ENCODE measurements at regions not wholly inside any gene's neighbourhood (a gene's known extent, or its start where the extent isn't known, plus 50 kb on each side); places are given as distances from the start of the nearest gene placed in this dataset.

DNA sequence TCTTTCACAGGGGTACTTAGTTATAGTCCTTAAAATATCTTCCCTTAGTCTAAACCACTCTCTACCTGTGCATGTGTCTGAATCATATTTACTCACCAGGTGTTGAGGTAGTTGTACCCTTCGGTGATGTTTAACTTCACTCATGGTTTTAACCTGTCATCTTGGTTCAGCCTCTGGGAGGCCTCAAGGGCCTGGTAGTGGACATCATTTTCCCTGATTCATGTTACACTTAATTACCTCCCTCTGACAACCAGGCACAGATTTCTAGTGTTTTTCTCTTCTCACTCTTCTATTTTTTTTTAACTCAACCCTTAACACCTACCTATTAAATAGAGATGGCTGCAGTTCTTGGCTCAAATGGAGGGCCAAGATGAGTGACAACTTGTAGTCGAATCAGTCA, 505.4 kb downstream of the TMEM114 start:
- no peaks in the 10 kb centered on the region for H3K9me3 Mint-ChIP-seq
- H3K4me3 Mint-ChIP-seq, result no peak overlapping the region
- H3K9me3 ChIP-seq (ENCODE audit: control insufficient read depth, low read length), result no peaks in the 10 kb centered on the region
- H3K27me3 ChIP-seq (ENCODE audit: control insufficient read depth, insufficient read depth, low read length, poor library complexity, severe bottlenecking), result no peaks in the 10 kb centered on the region
- no peaks in the 10 kb centered on the region for H3K36me3 Mint-ChIP-seq (ENCODE audit: low read depth)
- no peak overlapping the region for H3K9ac ChIP-seq (ENCODE audit: extremely low read depth, low read length, poor library complexity, severe bottlenecking)
- 93 to 100% methylated on average over 1 to 2 of the region's 2 CpGs for WGBS, 2 experiments (ENCODE audit: insufficient coverage in 1 of 2, insufficient read length in 1 of 2)
- H3K4me1 Mint-ChIP-seq, result no peaks in the 10 kb centered on the region
- peaks cover 3% of the 10 kb centered on the region for H3K27me3 Mint-ChIP-seq (ENCODE audit: insufficient read depth)
- H3K36me3 ChIP-seq (ENCODE audit: control insufficient read depth, insufficient read depth, low read length), result no peaks in the 10 kb centered on the region
- no peaks in the 10 kb centered on the region for H3K4me1 ChIP-seq (ENCODE audit: control insufficient read depth, insufficient read depth, low read length)
- no peak for TF ChIP-seq CTCF (conservative IDR thresholded peaks at IDR 0.05)
- no peak overlapping the region for H3K27ac Mint-ChIP-seq
- H3K27ac ChIP-seq (ENCODE audit: low read depth, low read length), result no peak overlapping the region
- no peak overlapping the region for H3K4me3 ChIP-seq (ENCODE audit: low read length)
- DNase-seq, result no peak

- DNase-seq, result no peak
- H3K9me3 Mint-ChIP-seq, result no peaks in the 10 kb centered on the region
- H3K4me3 Mint-ChIP-seq, result no peak overlapping the region
- H3K36me3 Mint-ChIP-seq (ENCODE audit: low read depth), result no peaks in the 10 kb centered on the region
- Histone ChIP-seq H3K36me3 (ENCODE audit: control insufficient read depth, insufficient read depth, low read length) (no peaks in the 10 kb centered on the region), H3K27me3 (ENCODE audit: control insufficient read depth, insufficient read depth, low read length, poor library complexity, severe bottlenecking) (no peaks in the 10 kb centered on the region), H3K4me3 (ENCODE audit: low read length) (no peak overlapping the region), H3K27ac (ENCODE audit: low read depth, low read length) (no peak overlapping the region), H3K4me1 (ENCODE audit: control insufficient read depth, insufficient read depth, low read length) (no peaks in the 10 kb centered on the region), H3K9me3 (ENCODE audit: control insufficient read depth, low read length) (no peaks in the 10 kb centered on the region), H3K9ac (ENCODE audit: extremely low read depth, low read length, poor library complexity, severe bottlenecking) (no peak overlapping the region)
- no peak for TF ChIP-seq CTCF (conservative IDR thresholded peaks at IDR 0.05)
- H3K27me3 Mint-ChIP-seq (ENCODE audit: insufficient read depth), result no peaks in the 10 kb centered on the region
- 83 to 95% methylated on average over 1 of the region's 1 CpG for WGBS, 2 experiments (ENCODE audit: insufficient coverage in 1 of 2, insufficient read length in 1 of 2)
- H3K4me1 Mint-ChIP-seq, result no peaks in the 10 kb centered on the region
- H3K27ac Mint-ChIP-seq, result no peak overlapping the region
These were observed 506.0 kb downstream of the TMEM114 start for GRCh38 chr16:8084302-8084701.

- Histone ChIP-seq H3K36me3 (ENCODE audit: control insufficient read depth, insufficient read depth, low read length) (no peaks in the 10 kb centered on the region), H3K9me3 (ENCODE audit: control insufficient read depth, low read length) (no peaks in the 10 kb centered on the region), H3K4me3 (ENCODE audit: low read length) (no peak overlapping the region), H3K27ac (ENCODE audit: low read depth, low read length) (no peak overlapping the region), H3K4me1 (ENCODE audit: control insufficient read depth, insufficient read depth, low read length) (no peaks in the 10 kb centered on the region), H3K9ac (ENCODE audit: extremely low read depth, low read length, poor library complexity, severe bottlenecking) (no peak overlapping the region), H3K27me3 (ENCODE audit: control insufficient read depth, insufficient read depth, low read length, poor library complexity, severe bottlenecking) (no peaks in the 10 kb centered on the region)
- no peak overlapping the region for H3K4me3 Mint-ChIP-seq
- H3K9me3 Mint-ChIP-seq, result no peaks in the 10 kb centered on the region
- H3K4me1 Mint-ChIP-seq, result no peaks in the 10 kb centered on the region
- DNase-seq, result no peak
- H3K27me3 Mint-ChIP-seq (ENCODE audit: insufficient read depth), result no peaks in the 10 kb centered on the region
- WGBS, 2 experiments (ENCODE audit: insufficient coverage in 1 of 2, insufficient read length in 1 of 2), result 93% methylated on average over 2 to 3 of the region's 4 CpGs
- no peak overlapping the region for H3K27ac Mint-ChIP-seq
- TF ChIP-seq CTCF (conservative IDR thresholded peaks at IDR 0.05), result no peak
- H3K36me3 Mint-ChIP-seq (ENCODE audit: low read depth), result no peaks in the 10 kb centered on the region
These were observed 506.8 kb downstream of the TMEM114 start for GRCh38 chr16:8083560-8083959.

Data from endodermal cell (in vitro differentiated cells).